ENCODE measurements at regions not wholly inside any gene's neighbourhood (a gene's known extent, or its start where the extent isn't known, plus 50 kb on each side); places are given as distances from the start of the nearest gene placed in this dataset.
"Not testable (repeated sequence)": the region's sequence is repeated elsewhere in the genome, so short reads cannot be mapped to it uniquely, and the experiment has no call there.

GRCh38 chr3:194866236-194866635, 180.6 kb downstream of the FAM43A start:
- DNase-seq (ENCODE audit: low read depth): no peak

GRCh38 chr3:194867270-194867983, 181.7 kb downstream of the FAM43A start:
- DNase-seq (ENCODE audit: low read depth): peak; percentile 11

DNA sequence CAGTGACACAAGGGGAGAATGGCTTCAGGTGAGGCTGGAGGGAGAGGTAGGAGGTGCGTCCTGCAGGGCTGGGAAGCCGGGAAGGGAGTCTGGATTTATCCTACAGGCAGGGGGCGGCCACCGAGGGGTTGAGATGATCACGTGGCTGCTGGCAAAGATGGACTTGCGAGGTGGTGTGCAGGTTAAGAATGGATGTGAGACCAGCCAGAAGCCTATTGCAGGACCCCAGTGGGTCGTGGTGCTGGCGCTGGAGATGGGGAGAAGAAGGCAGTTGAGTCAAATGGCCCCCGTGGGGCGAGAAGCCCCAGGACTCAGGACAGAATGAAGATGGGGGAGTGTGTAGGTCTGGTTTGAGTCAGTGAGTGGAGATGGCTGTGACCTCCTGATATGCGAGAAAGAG, 183.1 kb downstream of the FAM43A start:
- no peak for DNase-seq (ENCODE audit: low read depth)

DNA sequence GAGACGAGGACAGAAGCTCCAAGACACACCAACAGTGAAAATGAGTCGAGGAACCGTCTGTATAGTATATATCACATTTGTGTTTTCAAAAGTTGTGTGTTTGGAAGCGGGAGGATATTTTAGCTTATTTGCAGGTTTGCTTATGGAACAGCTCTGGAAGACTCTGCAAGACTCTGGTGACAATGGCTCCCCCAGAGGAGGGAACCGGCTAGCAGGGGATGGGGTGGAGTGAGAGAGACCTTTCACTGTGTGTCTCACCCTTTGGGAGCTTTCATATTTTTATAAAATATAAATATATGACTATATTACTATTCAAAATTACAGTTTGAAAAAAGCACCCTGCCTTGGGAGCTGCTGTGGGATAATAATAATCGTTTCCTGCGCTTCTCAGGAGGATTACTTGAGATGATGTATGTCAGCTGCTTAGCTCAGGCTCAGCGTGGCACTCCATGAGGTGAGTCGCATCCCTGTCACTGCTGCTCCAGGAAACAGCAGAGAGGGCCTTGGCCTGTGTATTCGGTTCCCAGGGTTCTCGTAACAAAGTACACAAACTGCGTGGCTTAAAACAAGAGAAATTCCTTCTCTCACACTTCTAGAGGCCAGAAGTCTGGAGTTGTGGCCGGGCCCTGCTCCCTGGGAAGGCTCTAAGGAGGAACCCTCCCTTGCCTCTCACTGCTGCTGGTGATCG, 183.9 kb downstream of the FAM43A start:
- DNase-seq (ENCODE audit: low read depth): no peak

DNA sequence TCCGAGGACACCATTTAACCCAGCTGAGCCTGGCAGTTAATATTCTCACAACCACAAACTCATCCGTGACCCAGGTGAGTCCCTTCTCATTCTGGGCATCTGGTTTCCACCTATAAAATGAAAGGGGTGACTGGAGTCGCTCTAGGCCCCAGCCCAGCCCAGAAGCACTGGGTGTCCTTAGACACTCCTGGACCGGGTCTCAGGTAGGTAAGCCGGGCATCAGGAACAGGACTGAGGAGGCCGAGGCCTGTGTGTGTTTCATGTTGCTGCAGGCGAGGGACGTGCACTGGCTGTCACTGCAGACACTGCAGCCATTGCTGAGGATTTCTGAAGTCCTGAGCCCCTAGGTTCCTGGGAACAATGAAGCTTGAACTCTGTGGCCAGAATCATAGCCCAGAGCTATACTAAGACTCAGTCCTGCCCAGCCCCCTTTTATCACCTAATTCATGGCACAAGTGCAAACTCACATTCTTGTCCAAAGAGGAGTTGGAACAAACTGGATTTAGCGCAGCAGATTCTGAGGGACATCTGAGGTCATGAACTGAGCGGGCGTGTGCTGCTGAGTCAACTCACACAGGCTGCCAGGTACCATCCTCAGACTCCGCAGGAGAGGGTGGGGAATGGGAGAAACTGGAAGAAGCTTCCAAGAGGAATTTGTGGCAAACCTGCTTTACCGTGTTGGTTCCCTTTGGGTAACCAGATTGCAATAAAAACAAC, 184.9 kb downstream of the FAM43A start:
- no peak for DNase-seq (ENCODE audit: low read depth)

DNA sequence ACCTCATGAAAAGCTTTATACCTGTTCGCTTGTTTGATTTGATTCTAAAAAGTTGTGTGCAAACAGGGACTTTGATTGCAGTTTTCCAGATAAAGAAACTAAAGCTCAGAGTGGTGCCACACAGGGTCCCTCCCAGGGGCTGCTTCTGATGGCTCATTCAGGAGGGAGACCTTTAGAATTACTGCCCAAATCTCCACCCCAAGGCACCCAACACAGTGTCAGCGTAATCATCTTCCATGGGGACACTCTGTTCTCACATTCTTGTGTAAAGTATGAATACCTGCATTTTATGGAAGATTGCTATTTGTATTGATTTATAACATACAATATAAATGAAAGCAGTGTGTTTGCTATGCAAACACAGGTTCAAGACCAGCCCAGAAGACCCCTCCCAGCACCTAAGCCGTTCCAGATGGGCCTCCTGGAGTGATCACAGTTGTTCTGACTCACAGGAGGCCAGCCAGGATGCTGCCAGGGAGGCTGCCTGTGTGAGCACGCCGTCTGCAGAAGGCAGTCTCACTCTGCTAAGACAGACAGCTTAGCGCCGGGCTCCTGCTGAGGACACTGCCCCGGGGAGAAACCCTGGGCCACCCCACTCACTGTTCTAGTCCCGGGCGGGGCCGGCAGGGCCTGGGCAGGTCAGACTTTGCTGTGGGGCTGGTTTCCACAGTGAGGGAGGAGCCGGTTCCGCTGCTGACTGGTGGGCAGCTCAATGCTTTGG, 185.6 kb downstream of the FAM43A start:
- peak; percentile 75 for DNase-seq (ENCODE audit: low read depth)

DNA sequence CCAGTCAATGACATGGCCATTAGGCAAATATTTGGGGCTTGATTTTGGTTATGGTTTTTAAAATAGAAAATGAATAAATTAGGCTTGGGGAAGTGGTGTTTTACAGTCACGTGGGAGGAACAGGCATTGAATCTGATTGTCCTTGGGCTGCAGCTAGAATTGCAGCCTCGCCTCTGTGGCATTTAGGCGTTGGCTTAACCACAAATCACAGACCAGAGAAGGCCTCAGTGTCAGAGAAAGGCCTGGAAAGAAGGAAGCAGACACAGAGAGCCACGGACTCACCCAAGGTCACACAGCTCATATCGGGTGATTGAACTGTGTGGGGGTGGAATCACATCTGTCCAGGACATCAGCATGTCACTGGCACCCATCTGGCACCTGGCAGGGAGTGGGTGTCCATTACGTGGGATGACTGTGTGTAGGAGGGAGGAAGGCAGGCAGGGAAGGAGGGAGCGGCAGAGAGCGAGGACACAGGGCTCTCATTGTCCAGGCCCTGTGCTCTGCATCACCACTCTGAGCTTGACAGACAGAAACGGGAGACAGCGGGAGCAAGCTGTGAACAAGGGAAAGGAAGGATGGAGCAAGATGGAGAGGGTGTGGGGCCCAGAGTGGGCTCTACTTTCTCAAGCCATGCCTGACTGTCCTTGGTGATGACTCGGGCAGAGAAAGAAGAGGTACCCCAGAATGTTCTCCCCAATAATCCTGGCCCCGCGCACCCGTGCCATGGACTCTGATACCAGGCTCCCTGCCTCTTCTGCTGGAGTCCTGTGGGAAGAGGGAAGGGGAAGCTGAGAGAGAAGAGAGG, 186.4 kb downstream of the FAM43A start:
- DNase-seq (ENCODE audit: low read depth): peak; percentile 32

- peak; percentile 45 for DNase-seq (ENCODE audit: low read depth)
Measured at GRCh38 chr3:194872669-194872977, 186.9 kb downstream of the FAM43A start.

- DNase-seq (ENCODE audit: low read depth): not testable (repeated sequence)
Measured at GRCh38 chr3:194873474-194873873, 187.8 kb downstream of the FAM43A start.

DNA sequence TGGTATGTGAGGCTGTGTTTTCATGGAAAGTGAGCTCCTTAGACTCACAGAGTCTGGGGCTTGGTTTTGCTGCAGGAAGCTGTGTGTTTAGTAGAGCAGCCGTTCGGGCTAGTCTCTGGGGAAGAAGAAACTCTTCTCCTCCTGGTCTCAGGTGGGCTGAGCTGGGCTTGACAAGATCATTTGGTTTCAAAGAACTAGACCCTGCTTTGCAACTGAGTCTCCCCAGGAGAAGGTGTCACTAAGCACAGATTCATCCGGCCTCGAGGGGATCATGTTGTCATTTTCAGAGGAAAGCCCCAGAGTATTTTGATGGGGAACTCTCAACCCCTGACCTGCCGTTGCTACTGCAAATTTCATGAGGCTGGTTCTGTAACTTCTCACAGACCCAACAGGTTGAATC, 188.5 kb downstream of the FAM43A start:
- no peak for DNase-seq (ENCODE audit: low read depth)

GRCh38 chr3:194874783-194875182, 189.1 kb downstream of the FAM43A start:
- DNase-seq (ENCODE audit: low read depth): no peak

GRCh38 chr3:194875581-194876402, 190.1 kb downstream of the FAM43A start:
- no peak for DNase-seq (ENCODE audit: low read depth)

DNA sequence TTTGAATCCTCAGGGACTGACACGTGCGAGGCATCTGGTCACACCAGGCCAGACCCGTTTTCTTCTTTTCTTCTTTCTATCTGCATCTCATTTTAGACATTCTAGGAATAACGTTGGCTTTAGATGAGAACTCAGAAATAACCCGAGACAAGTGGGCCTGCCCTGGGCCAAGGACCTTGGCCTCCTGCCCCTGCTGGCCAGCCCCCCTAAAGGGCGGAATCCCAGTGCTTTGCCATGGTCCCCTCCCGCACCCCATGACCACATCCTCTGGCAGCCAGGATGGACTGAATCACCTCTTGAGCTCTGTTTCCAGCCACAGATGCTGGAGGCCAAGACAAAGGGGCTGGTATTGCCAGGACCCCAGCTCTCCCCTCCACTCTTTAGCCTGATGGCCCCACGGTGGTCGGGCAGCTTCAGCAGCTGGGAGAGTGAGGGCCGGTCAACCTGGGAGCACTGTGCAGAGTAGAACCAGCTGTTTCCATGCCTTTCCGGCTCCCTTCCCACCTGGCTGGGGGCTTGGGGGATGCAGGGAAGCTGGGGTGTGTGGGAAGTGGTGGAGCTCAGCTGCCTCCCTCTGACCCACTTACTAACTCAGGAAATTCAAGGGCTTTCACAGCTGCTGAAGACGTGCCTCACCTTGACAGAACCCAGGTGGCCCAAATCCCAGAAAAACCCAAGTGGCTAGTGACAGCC, 190.9 kb downstream of the FAM43A start:
- DNase-seq (ENCODE audit: low read depth): no peak

GRCh38 chr3:194877291-194878119, 191.8 kb downstream of the FAM43A start:
- DNase-seq (ENCODE audit: low read depth): no peak

DNA sequence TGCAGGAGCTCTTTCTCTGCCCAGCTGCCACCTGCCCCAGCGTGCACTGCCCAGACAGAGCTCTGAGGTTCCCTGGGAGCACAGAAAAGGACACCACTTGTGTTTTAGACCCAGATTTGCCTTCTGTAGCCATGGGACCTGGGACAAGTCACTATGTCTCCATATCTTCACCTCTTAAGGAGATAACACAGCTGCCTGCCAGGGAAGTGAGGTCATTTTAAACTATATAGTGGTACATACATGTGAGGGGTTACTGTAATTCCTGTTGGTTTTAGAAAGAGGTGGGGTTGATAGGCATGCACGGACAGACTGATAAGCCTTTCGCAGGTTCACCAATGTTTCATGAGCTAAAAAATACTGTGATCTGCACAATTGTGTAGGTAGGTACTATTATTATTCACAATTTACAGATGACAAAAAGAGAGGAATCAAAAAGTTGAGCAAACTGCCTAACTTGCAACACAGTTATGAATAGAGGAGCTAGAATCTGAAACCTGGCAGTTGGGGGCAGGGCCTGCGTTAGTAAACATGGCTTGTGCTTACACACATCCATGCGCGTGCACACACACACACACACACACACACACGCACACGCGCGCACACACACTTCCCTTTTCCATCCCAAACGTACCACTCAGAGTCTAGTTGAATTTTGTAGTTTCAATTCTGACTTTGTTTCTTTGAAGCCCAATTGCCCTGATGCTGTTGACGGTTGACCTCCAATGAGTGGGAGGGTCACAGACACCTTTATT, 193.6 kb downstream of the FAM43A start:
- no peak for DNase-seq (ENCODE audit: low read depth)

GRCh38 chr3:194879991-194880939, 194.6 kb downstream of the FAM43A start:
- peak; percentile 24 for DNase-seq (ENCODE audit: low read depth)
